ENCODE measurements at regions not wholly inside any gene's neighbourhood (a gene's known extent, or its start where the extent isn't known, plus 50 kb on each side); places are given as distances from the start of the nearest gene placed in this dataset.

GRCh38 chr1:82534996-82535395 is 734.3 kb downstream of the ADGRL2 start:
- CTCF ChIA-PET, result no interaction called here
- POLR2A ChIA-PET (ENCODE audit: unreplicated experiment), result no interaction called here
- Histone ChIP-seq H3K9me1 (ENCODE audit: insufficient read depth, low read length) (no peaks in the 10 kb centered on the region), H3K9ac (ENCODE audit: low read depth, low read length) (no peak overlapping the region), H3K4me2 (ENCODE audit: low read depth, low read length) (no peak overlapping the region), H2BK20ac (ENCODE audit: low read depth, low read length) (no peak overlapping the region), H4K5ac (ENCODE audit: low read depth, low read length) (no peak overlapping the region), H4K20me1 (ENCODE audit: insufficient read depth, low read length) (no peaks in the 10 kb centered on the region), H3K27me3 (ENCODE audit: control insufficient read depth, insufficient read depth, low read length) (no peaks in the 10 kb centered on the region), H3K14ac (replicated peaks; ENCODE audit: low read depth, low read length) (no peak overlapping the region), H3K4me3 (ENCODE audit: insufficient read depth, low read depth, low read length) (no peak overlapping the region), H3K27ac (ENCODE audit: insufficient read depth, low read length) (no peak overlapping the region), H4K8ac (ENCODE audit: low read depth in 2 of 2, low read length in 2 of 2) (no peak overlapping the region), H2BK5ac (ENCODE audit: low read depth, low read length, poor library complexity, severe bottlenecking) (no peak overlapping the region), H3K4ac (ENCODE audit: low read depth, low read length) (no peak overlapping the region), H2BK120ac (ENCODE audit: low read depth, low read length) (no peak overlapping the region), H3K4me1 (ENCODE audit: control insufficient read depth, insufficient read depth, low read length) (no peaks in the 10 kb centered on the region), H3K9me3 (ENCODE audit: control insufficient read depth, insufficient read depth, low read length) (peaks cover 3% of the 10 kb centered on the region), H3K79me1 (ENCODE audit: low read depth in 1 of 2, low read length in 2 of 2) (no peaks in the 10 kb centered on the region), H2AFZ (replicated peaks; ENCODE audit: low read length, poor library complexity) (no peak overlapping the region), H2AK9ac (replicated peaks; ENCODE audit: low read depth, low read length, poor library complexity) (no peak overlapping the region), H2AK5ac (ENCODE audit: low read depth, low read length) (no peak overlapping the region), H3K23ac (ENCODE audit: low read depth, low read length) (no peak overlapping the region), H3K36me3 (ENCODE audit: control insufficient read depth, insufficient read depth, low read length) (no peaks in the 10 kb centered on the region), H2BK15ac (ENCODE audit: low read depth, low read length) (no peak overlapping the region), H4K91ac (ENCODE audit: insufficient read depth, low read depth, low read length) (no peak overlapping the region), H3K56ac (ENCODE audit: extremely low read depth, insufficient read depth, low read length) (no peak overlapping the region), H3K18ac (ENCODE audit: low read depth, low read length) (no peak overlapping the region)
- TF ChIP-seq FOS (IDR thresholded peaks at IDR 0.05; ENCODE audit: low read depth, low read length), result no peak
- no peak for TF ChIP-seq BHLHE40 (IDR thresholded peaks at IDR 0.05; ENCODE audit: low read depth, low read length)
- no peak for TF ChIP-seq RFX5 (IDR thresholded peaks at IDR 0.05; ENCODE audit: low read depth, low read length)
- no peak for TF ChIP-seq USF2 (IDR thresholded peaks at IDR 0.05; ENCODE audit: low read depth, low read length)
- no peak for TF ChIP-seq MAFK (IDR thresholded peaks at IDR 0.05; ENCODE audit: low read depth, low read length)
- TF ChIP-seq CHD1 (IDR thresholded peaks at IDR 0.05; ENCODE audit: low read depth, low read length), result no peak
- no peak for TF ChIP-seq CTCF (conservative IDR thresholded peaks at IDR 0.05; ENCODE audit: low read depth, low read length)
- TF ChIP-seq CEBPB (IDR thresholded peaks at IDR 0.05; ENCODE audit: low read depth, low read length), result no peak
- no peak for TF ChIP-seq POLR2A (IDR thresholded peaks at IDR 0.05; ENCODE audit: low read depth, low read length)
- intact Hi-C loops (cut with micrococcal nuclease) (no loop called here), in situ Hi-C loops (cut with MboI; ENCODE audit: low sequenced_read_pairs) (no loop called here), dilution Hi-C loops (cut with HindIII; ENCODE audit: low sequenced_read_pairs, unreplicated experiment) (no loop called here)
- DNase-seq, result no peak
- no TSS peak for BruUV-seq (replicated peaks)
- WGBS, 2 experiments (ENCODE audit: extremely low coverage in 2 of 2, insufficient read length in 1 of 2), result 20% methylated on average over 1 of the region's 6 CpGs; no CpG with 5 or more reads in 1 of the 2 experiments
- ATAC-seq (ENCODE audit: low read depth), result no peak
